D721Med (cell line): ENCODE measurements at regions not wholly inside any gene's neighbourhood (a gene's known extent, or its start where the extent isn't known, plus 50 kb on each side); places are given as distances from the start of the nearest gene placed in this dataset.

ENCODE experiments used
- DNase-seq: peaks from one replicate; pipeline ENCODE4 v3.0.0; 2011; ENCODE audit warnings: low spot score; ENCODE audit not compliant: insufficient read length
- FAIRE-seq: peaks from 2 replicates; lab custom pipeline; 2011; peaks lifted over from hg19 to GRCh38; lab: Jason Lieb, UNC
- CTCF ChIP-seq: IDR thresholded peaks from 2 replicates; pipeline ENCODE4 v1.5.1; 2012; ENCODE audit warnings: mild to moderate bottlenecking, control low read depth; ENCODE audit not compliant: insufficient read depth; ENCODE audit errors: missing control alignments

DNA sequence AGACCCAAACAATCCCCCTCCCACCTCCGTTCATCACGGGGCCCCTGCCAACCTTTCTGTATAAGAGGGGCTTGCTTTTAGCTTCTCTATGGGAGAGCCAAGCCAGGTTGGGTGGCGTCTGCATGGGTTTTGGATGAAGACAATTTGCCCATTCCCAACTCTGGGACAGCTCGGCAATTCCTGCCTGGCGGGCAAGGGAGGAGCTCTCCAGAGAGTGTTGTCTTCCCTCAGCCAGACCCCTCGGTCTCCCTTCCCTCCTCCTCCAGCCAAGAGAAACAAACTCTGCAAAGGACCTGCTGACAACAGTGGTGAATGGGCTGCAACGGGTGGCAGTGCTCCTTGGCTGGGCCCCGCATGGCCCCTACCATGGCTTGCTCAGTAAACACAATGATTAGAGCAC, 267.2 kb upstream of the HDAC4 start:
- FAIRE-seq (no peak), DNase-seq (no peak)
- no peak for TF ChIP-seq CTCF

DNA sequence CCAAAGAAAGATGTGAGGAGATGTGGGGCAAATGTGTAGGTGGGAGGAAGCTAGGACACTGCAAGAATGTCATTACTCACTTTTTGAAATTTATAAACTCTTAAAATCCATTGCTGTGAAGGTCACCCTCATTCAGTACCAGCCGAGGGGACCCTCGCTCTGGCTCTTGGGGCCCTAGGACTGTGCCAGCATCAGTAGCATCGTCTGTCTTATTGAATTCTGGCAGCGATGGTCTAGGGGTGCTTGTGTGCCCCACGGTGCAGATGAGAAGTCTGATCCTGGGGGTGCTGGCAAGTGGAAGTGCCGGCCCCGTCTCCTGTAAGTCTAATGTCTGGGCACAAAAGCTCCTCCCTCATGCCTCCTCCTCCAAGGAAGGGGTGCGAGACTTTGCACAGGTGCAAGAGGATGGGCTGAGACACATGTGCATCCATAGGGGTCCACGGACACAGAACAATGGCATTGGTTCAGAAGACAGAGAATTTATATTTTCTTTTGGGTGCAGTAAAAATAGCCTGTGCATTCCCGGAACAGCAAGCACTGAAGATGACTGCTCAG, 266.7 kb upstream of the HDAC4 start:
- FAIRE-seq (no peak), DNase-seq (no peak)
- TF ChIP-seq CTCF, result no peak

DNA sequence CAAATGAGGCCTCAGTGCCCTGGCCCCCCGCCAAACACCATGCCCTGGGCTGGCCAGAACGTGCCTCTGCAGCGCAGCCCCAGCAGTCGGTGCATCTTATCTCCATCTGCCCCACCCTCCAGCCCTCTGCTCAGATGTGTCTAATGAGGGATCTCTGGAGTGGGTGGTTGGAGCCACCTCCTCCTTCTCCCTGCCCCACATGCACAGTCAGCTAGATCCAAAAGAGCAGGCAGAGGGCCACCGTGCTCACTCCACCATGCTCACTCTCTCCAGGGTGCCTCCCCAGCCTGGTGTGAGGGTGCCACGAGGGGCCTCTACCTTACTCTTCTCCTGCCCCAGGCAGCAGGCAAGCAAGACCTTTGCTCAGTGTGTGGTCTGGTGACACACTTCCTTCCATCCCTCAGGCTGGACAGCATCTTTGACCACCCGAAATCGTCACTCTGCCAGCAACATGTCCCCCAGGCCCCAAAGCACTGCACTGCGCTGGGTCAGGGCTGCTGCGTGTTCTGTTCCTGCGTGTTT, 266.1 kb upstream of the HDAC4 start:
- DNase-seq (no peak), FAIRE-seq (no peak)

DNA sequence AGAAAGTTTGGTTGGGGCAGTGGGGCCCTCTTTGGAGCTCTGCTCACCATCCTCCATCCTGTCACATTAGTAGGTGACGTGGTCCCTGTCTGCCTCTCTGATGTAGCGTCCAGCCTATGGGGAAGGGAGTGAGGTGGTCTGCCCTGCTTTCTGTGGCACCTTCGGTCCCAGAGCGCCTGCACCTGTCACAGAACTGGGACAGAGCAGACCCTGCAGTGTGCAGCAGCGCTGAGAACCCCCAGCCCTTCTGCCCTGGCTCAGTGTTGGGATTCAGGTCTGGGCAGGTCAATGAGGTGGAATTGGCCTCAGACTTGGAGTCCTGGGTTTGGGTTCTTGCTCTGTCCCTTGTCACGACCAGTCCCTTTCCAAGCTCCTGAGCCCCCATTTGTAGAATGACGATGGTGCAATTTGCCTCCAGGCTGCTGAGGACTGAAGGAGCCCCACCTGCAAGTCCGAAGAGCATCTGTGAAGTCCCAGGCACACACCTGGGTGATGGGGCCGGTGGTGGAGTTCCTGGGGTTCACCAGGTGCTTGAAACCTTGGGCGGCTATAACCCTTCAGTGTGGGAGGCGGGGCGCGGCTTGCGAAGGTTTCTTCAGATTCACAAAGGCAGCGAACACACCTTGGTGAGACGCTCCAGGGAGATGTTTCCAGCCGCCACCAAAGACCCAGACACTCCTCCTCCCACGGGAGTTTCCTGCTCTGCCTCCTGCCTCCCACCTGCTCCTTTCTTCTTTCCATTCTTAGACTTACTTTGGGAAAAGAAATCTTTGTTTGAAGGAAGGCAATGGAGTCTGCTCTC, 265.4 kb upstream of the HDAC4 start:
- DNase-seq, result no peak
- TF ChIP-seq CTCF, result no peak
- no peak for FAIRE-seq

More for the DNA sequence above, 266.1 kb upstream of the HDAC4 start:
- TF ChIP-seq CTCF, result no peak

DNA sequence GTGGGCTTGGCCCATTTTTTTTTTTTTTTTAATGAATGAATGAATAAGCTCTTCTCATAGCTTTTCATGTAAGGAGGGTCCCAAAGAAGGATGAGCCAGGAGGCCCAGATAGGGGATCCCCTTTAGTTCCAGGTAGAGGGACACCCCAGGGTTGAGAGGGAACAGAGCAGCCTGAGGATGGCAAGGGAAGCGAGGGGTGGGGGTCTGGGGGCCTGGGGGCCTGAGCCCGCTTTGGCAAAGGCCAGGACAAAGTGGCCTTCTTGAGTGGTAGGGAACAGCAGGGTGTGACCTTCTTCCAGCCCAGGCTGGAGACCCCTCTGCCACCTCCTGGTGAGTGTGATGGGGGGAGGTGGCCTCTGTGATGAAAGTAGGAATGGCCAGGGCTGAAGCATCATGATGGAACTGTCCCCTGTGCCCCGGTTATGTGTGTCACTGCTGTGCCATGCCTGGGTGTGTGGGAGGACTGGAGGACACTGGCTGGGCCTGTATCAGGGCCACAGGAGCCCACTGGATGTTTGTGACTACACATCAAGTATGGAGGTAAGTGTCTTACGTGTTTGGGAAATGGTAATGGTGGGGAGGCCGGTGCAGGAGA, 263.5 kb upstream of the HDAC4 start:
- no peak for TF ChIP-seq CTCF
- DNase-seq, result no peak
- FAIRE-seq, result no peak

DNA sequence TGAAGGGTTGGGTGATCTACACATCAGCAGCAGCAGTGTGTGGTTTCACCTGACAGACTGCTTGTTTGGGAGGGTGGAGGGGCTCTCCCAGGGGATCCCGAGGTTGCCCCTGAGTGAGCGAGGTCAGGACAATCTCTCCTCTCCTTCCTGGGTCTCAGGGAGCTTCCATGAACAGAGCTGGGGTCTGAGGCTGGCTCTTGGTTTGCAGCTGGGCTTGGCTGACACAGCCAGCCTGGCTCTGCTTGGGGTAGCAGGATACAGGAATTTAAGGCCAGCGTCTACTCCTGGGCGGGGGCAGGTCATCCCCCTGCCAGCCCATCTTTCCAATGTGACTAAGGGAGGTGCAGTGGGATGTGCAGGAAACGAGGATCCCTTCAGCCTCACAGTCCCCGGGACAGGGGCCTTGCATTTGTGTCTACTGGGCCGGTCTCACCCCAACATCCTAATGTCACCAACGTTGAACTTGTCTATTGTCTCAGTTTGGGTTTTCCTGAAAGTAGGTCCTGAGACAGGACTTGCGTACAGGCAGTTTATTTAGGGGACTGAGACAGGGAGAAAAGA, 262.6 kb upstream of the HDAC4 start:
- no peak for FAIRE-seq
- TF ChIP-seq CTCF, result no peak
- no peak for DNase-seq
